ENCODE measurements at regions not wholly inside any gene's neighbourhood (a gene's known extent, or its start where the extent isn't known, plus 50 kb on each side); places are given as distances from the start of the nearest gene placed in this dataset.

GRCh38 chr4:123312116-123312515, 84.5 kb upstream of the SPRY1 start:
- TF ChIP-seq ARNT (IDR thresholded peaks at IDR 0.05) (no peak), HDGF (IDR thresholded peaks at IDR 0.05; ENCODE audit: borderline replicate concordance) (no peak), CTBP1 (IDR thresholded peaks at IDR 0.05; ENCODE audit: borderline replicate concordance) (no peak), ZNF384 (IDR thresholded peaks at IDR 0.05) (no peak), SUZ12 (IDR thresholded peaks at IDR 0.05) (no peak), LEF1 (IDR thresholded peaks at IDR 0.05; ENCODE audit: borderline replicate concordance) (no peak), FOXA1 (IDR thresholded peaks at IDR 0.05) (no peak), SP1 (IDR thresholded peaks at IDR 0.05) (no peak), FOXK2 (IDR thresholded peaks at IDR 0.05) (no peak), PKNOX1 (IDR thresholded peaks at IDR 0.05) (no peak), TARDBP (IDR thresholded peaks at IDR 0.05) (no peak), L3MBTL2 (conservative IDR thresholded peaks at IDR 0.05) (no peak)
- POLR2A ChIA-PET = no interaction called here
- CTCF ChIA-PET = interaction anchor here (0.6 to 1.1 kb wide), 2 partner anchors 10 to 78 kb away, joined by 3 read pairs; no protein-coding TSS in a partner anchor
- DNase-seq (ENCODE audit: extremely low spot score) = no peak

- no peak for TF ChIP-seq HDGF (IDR thresholded peaks at IDR 0.05; ENCODE audit: borderline replicate concordance)
- TF ChIP-seq FOXK2 (IDR thresholded peaks at IDR 0.05) = no peak
- ChIA-PET POLR2A (no interaction called here), CTCF (interaction anchor here (0.6 to 1.1 kb wide), 2 partner anchors 9 to 98 kb away, joined by 3 read pairs; no protein-coding TSS in a partner anchor)
- no peak for DNase-seq (ENCODE audit: extremely low spot score)
Measured at GRCh38 chr4:123312951-123313592, 83.5 kb upstream of the SPRY1 start.

DNA sequence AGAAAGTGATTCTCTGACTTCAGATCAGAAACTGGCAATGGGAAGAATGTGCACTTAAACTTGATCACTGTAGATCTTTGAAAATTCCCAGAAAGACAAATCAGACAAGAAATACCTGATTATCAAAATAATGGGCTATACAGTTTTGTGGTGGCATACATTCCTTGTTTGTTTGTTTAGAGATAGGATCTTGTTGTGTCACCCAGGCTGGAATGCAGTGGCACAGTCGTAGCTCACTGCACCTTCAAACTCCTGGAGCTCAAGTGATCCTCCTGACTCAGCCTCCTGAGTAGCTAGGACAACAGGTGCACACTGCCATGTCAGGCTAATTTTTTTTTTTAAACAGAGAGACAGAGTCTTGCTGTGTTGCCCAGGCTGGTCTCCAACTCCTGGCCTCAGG, 81.0 kb upstream of the SPRY1 start:
- POLR2A ChIA-PET = no interaction called here
- CTCF ChIA-PET = no interaction called here
- DNase-seq (ENCODE audit: extremely low spot score) = no peak

GRCh38 chr4:123317211-123317610, 79.4 kb upstream of the SPRY1 start:
- TF ChIP-seq ARNT (IDR thresholded peaks at IDR 0.05) (no peak), NFRKB (IDR thresholded peaks at IDR 0.05) (no peak), CTBP1 (IDR thresholded peaks at IDR 0.05; ENCODE audit: borderline replicate concordance) (no peak), TARDBP (IDR thresholded peaks at IDR 0.05) (no peak), SUZ12 (IDR thresholded peaks at IDR 0.05) (no peak), FOXK2 (IDR thresholded peaks at IDR 0.05) (no peak), SP1 (IDR thresholded peaks at IDR 0.05) (no peak), ELF4 (IDR thresholded peaks at IDR 0.05) (no peak), LEF1 (IDR thresholded peaks at IDR 0.05; ENCODE audit: borderline replicate concordance) (no peak), FOXM1 (IDR thresholded peaks at IDR 0.05; ENCODE audit: borderline replicate concordance) (no peak), L3MBTL2 (conservative IDR thresholded peaks at IDR 0.05) (no peak), BHLHE40 (IDR thresholded peaks at IDR 0.05; ENCODE audit: borderline replicate concordance) (no peak), ZNF384 (IDR thresholded peaks at IDR 0.05) (no peak), FOXA1 (IDR thresholded peaks at IDR 0.05) (no peak), PKNOX1 (IDR thresholded peaks at IDR 0.05) (no peak), HDGF (IDR thresholded peaks at IDR 0.05; ENCODE audit: borderline replicate concordance) (no peak)
- CTCF ChIA-PET = interaction anchor here (0.7 kb wide), 1 partner anchor 8 kb away, joined by 3 read pairs; no protein-coding TSS in a partner anchor
- no peak for DNase-seq (ENCODE audit: extremely low spot score)
- POLR2A ChIA-PET = no interaction called here

More for the DNA sequence above, 81.0 kb upstream of the SPRY1 start:
- TF ChIP-seq HDGF (IDR thresholded peaks at IDR 0.05; ENCODE audit: borderline replicate concordance) = no peak
- no peak for TF ChIP-seq ARNT (IDR thresholded peaks at IDR 0.05)
- no peak for TF ChIP-seq NFRKB (IDR thresholded peaks at IDR 0.05)
- no peak for TF ChIP-seq TARDBP (IDR thresholded peaks at IDR 0.05)
- no peak for TF ChIP-seq ZNF384 (IDR thresholded peaks at IDR 0.05)
- no peak for TF ChIP-seq FOXK2 (IDR thresholded peaks at IDR 0.05)
- TF ChIP-seq BHLHE40 (IDR thresholded peaks at IDR 0.05; ENCODE audit: borderline replicate concordance) = no peak
- TF ChIP-seq FOXA1 (IDR thresholded peaks at IDR 0.05) = no peak
- no peak for TF ChIP-seq CTBP1 (IDR thresholded peaks at IDR 0.05; ENCODE audit: borderline replicate concordance)

DNA sequence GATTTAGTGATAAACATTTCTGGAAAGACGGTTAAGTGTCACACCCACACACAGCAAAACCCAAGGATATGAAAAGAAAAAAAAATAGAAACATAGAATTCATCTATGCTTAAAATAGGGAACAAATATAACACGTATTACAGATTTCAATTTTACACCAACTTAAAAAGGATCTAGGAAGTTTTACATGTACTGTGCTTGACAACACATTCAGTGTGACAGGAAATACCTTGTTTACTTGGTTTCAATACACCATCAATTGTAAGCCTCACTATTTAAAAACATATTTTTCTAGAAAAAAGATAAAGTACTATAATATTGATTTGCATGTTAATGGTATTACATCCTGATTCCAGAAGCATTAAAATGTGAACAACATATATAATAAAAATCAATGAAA, 77.0 kb upstream of the SPRY1 start:
- no peak for DNase-seq (ENCODE audit: extremely low spot score)
- TF ChIP-seq NFRKB (IDR thresholded peaks at IDR 0.05) (no peak), FOXA1 (IDR thresholded peaks at IDR 0.05) (no peak), FOXK2 (IDR thresholded peaks at IDR 0.05) (no peak), ELF4 (IDR thresholded peaks at IDR 0.05) (no peak), LEF1 (IDR thresholded peaks at IDR 0.05; ENCODE audit: borderline replicate concordance) (no peak), ARNT (IDR thresholded peaks at IDR 0.05) (no peak), PKNOX1 (IDR thresholded peaks at IDR 0.05) (no peak), FOXM1 (IDR thresholded peaks at IDR 0.05; ENCODE audit: borderline replicate concordance) (no peak), TARDBP (IDR thresholded peaks at IDR 0.05) (no peak), L3MBTL2 (conservative IDR thresholded peaks at IDR 0.05) (no peak), HDGF (IDR thresholded peaks at IDR 0.05; ENCODE audit: borderline replicate concordance) (no peak), SP1 (IDR thresholded peaks at IDR 0.05) (no peak), SUZ12 (IDR thresholded peaks at IDR 0.05) (no peak), ZNF384 (IDR thresholded peaks at IDR 0.05) (no peak), CTBP1 (IDR thresholded peaks at IDR 0.05; ENCODE audit: borderline replicate concordance) (no peak), BHLHE40 (IDR thresholded peaks at IDR 0.05; ENCODE audit: borderline replicate concordance) (no peak)
- ChIA-PET POLR2A (no interaction called here), CTCF (no interaction called here)

DNA sequence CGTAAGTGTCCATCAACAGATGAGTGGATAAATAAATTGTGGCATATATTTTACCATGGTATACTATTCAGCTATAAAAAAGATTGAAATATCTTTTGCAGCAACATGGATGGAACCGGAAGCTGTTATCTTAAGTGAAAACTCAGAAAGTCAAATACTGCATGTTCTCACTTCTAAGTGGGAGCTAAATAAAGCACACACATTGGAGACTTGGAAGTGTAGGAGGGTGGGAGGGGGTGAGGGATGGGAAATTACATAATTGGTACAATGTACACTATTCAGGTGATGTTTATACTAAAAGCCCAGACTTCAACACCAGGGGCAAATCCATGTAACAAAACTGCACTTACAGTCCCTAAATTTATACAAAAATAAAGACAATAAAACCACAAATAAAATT, 72.6 kb upstream of the SPRY1 start:
- no peak for DNase-seq (ENCODE audit: extremely low spot score)
- TF ChIP-seq ELF4 (IDR thresholded peaks at IDR 0.05) (no peak), BHLHE40 (IDR thresholded peaks at IDR 0.05; ENCODE audit: borderline replicate concordance) (no peak), ZNF384 (IDR thresholded peaks at IDR 0.05) (no peak), LEF1 (IDR thresholded peaks at IDR 0.05; ENCODE audit: borderline replicate concordance) (no peak)
- ChIA-PET CTCF (no interaction called here), POLR2A (no interaction called here)

Data from HEK293T (cell line).